GM18858 (cell line): ENCODE measurements at regions not wholly inside any gene's neighbourhood (a gene's known extent, or its start where the extent isn't known, plus 50 kb on each side); places are given as distances from the start of the nearest gene placed in this dataset.

Source experiments
- ATAC-seq: cut with Tn5 transposase; IDR thresholded peaks from one replicate; pipeline ENCODE4 v1.9.1; 2021; ENCODE audit not compliant: unreplicated experiment

DNA sequence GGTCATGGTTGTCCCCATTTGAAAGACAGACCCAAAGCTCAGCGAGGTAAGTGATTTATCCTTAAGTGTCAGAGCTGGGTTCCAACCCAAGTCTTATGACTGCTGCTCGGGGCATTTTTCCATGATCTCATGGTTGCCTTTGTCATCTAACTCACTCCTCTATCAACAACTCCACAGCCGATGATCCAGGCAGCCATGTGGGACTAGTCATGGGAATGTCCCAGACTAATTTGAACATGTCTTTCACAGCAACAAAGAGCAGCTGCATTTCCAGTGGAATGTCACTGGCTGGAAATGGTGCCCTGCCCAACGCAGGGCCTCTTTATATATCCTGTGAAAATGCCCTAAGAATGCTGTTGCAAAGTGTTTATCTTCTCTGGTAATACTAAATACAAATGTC, 284.8 kb upstream of the PPARGC1A start:
- ATAC-seq = no peak

GRCh38 chr4:24172406-24172805, 282.6 kb upstream of the PPARGC1A start:
- no peak for ATAC-seq

DNA sequence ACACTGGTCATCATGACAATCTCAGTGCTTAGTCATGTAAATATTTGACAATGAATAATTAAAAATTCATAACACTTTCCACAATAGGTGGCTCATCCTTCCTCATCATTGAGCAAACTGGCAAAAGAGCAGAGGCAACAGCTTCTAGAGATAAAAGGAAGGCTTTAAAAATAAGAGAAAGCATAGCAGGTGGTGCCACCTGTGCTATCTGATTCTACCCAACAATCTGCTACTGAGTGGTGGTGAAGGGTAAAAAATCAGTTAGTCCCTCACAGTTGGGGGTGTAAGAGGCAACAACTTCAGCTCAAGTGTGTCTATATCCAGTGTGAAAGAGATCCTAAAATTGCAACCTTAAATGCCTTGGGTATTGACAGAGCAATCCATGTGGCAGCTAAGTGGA, 280.1 kb upstream of the PPARGC1A start:
- ATAC-seq = no peak

DNA sequence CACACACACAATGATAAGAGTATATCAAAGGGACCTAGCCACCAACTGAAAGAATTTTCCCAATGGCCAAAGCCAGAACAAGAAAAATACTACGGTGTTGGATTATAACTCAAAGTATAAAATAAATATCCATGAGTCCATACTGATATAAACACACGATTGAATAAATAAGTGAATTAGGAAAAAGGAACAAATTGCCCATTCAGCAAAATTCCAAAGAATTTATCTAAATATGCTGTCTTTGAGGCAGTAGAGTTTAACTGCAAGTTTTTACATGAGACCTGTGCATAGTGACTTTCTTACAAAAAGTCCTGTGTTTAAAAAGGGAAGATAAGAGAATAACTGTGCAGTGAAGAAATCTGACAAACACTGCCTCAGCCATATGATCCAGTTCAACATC, 278.8 kb upstream of the PPARGC1A start:
- no peak for ATAC-seq

- ATAC-seq = no peak
Measured at GRCh38 chr4:24166501-24166900, 276.7 kb upstream of the PPARGC1A start.

DNA sequence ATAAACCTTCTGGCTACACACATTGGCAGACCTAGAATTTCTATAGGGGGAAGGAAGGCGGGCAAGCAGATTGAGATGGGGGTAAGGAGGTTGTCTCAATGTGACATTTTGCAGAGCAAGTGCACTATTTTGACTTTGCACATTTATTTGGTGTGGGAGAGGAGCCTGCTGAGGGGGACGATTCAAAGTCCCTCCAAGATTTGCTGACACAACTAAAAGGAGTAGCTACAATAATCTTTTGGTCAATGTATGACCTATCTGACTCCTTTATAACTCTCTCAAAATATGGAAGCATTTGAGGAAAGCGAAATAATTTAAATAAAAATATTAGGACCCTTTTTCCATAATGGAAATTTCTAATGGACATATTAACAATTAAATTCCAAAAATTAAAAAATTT, 274.9 kb upstream of the PPARGC1A start:
- no peak for ATAC-seq

DNA sequence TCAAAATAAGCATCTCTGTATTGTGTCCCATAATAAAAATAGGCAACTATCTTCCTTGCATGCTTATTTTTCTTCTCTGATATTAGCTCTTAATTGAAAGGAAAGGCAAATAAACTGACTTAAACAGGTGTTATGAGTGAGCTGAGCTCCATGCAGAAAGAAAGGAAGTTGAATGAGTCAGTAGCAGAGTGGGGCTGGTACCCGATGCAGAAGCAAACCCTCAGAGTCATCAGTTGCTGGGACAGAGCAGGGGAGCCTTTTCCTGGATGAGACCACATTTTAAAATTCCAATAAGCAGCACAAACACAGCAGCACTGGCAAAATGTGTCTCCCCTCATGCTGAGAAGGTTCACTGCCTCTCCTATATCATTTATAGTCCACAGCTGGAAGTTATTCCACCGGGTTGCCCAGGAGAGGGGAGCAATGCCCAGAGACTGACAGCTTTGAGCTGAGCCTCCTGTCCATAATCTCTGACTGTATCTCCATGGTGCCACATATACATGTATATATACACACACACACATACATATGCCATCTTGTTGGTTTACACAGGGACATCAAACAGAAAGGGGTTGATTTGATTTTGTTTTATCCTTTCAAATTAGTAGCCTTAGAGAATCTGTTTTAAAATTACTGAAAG, 274.3 kb upstream of the PPARGC1A start:
- ATAC-seq = no peak

- no peak for ATAC-seq
Measured at GRCh38 chr4:24163314-24163713, 273.5 kb upstream of the PPARGC1A start.

- no peak for ATAC-seq
Measured at GRCh38 chr4:24160358-24160757, 270.5 kb upstream of the PPARGC1A start.

GRCh38 chr4:24158031-24158430, 268.2 kb upstream of the PPARGC1A start:
- no peak for ATAC-seq

GRCh38 chr4:24150034-24150433, 260.2 kb upstream of the PPARGC1A start:
- ATAC-seq = no peak

DNA sequence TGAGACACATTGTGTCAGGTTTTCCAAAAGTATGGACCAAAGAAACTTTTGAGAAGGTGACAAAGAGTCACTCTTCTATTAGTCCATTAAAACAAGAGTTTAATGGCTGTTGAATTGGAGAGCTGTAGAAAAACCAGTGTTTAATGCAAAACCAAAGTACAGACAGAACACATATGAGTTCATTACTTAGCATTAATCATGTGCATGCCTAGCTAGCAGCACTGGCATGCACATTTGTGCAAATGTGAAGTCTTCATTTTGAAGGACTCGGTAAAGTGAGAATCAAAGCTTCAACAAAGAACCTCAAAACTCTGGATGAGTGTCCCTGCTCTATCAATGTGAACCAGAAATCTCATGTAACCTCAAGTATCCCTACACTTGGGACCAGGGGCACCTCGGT, 256.3 kb upstream of the PPARGC1A start:
- ATAC-seq = no peak

DNA sequence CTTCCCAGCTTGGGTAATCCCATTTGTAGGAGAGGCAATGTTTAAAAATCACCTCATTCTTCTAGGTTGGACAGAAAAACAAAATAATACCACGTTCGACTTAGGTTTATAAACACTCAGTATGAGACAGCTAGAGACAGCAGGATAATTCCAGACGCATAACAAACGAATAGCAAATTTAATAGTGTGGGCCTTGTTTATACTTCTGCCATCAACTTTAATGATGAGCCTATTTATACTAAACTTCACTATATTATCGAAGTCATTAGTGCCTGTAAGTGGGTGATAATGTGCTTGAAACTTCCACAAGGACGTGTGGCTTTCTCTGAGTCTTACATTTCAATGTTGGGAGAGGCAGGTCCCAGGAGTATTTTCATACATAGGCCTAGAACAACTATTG, 255.7 kb upstream of the PPARGC1A start:
- no peak for ATAC-seq

GRCh38 chr4:24144381-24144780, 254.5 kb upstream of the PPARGC1A start:
- ATAC-seq = no peak

- ATAC-seq = no peak
Measured at GRCh38 chr4:24143741-24144140, 253.9 kb upstream of the PPARGC1A start.

GRCh38 chr4:24141836-24142235, 252.0 kb upstream of the PPARGC1A start:
- no peak for ATAC-seq

GRCh38 chr4:24140892-24141291, 251.0 kb upstream of the PPARGC1A start:
- ATAC-seq = no peak

- no peak for ATAC-seq
Measured at GRCh38 chr4:24137671-24138601, 248.1 kb upstream of the PPARGC1A start.

DNA sequence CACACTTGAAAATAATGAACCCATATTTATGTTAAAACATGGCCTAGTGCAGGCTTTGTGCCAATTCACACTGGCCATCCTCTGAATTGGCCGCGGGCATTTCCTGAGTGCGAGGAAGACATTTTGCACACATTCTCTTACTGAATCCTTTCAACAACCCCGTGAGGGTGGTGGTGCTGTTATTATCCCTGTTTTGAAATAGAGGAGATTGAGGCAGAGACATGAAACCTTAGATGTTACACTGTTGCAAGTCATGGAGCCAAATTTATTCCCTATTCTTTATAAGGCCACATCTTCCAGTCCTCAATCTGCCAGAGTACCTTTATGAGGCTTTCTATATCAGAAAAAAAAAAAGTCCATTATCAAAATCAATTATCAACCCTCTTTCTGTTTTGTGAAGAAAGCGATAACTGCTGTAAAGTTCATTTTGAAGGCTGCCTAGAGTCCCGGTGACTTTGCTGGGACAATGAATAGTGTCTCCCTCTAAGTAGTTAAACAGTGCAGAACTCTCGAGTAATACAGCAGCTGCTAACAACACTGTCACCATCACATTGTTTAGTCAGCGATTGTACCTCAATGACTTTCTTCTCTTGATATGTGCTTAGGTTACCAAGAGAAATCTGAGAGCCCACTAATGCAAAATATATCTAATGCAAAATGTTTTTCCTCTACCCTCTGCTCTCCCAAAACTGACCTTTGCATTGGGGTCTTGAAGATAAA, 242.3 kb upstream of the PPARGC1A start:
- no peak for ATAC-seq

DNA sequence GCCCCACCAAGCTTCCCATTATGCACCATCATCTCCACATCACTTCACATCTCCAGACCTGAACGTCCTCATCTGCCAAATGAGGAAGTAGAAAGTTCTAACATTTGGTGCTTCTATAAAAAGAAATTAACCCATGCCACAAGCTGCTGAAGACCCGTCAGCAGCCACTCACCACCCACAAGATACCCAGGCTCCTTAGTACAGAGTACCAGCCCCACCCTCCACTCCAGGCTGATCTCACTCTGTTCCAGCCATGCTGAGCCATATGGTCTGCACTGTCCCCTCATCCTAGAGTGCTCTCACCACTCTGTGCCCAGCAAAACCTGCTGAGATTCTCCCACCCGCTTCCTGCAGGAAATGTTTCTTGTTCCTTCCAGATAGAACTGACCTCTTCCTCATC, 240.8 kb upstream of the PPARGC1A start:
- no peak for ATAC-seq

DNA sequence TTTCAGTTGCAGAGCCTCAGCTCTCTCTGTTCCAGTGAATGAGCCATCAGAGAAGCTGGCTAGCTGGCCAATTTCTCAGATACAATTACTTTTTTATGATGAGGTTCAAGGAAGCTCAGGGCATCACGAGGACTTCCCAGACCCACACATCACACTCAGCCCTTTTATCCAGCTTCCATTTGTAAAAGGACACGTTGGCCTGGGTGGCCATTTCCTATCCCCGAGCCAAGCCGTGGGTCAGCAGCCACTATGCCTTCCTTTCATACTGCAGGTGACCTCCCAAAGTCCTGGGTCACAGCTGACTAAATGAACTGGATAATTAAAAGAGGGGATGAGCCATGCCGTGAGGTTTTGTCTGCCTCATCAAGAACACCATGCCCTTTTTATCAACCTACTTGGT, 236.9 kb upstream of the PPARGC1A start:
- no peak for ATAC-seq
